ENCODE measurements at regions not wholly inside any gene's neighbourhood (a gene's known extent, or its start where the extent isn't known, plus 50 kb on each side); places are given as distances from the start of the nearest gene placed in this dataset.

GRCh38 chr7:119197172-119197876 lies 972.8 kb downstream of the ANKRD7 start:
- TF ChIP-seq CTCF (optimal IDR thresholded peaks at IDR 0.05 in 1 of 3, IDR thresholded peaks at IDR 0.05 in 1 of 3, conservative IDR thresholded peaks at IDR 0.05 in 1 of 3; ENCODE audit: extremely low read depth in 1 of 3, insufficient read depth in 2 of 3, low read length in 3 of 3) (no peak), EZH2 (IDR thresholded peaks at IDR 0.05; ENCODE audit: low read length) (no peak)

All from keratinocyte (primary cell).